ENCODE measurements at regions not wholly inside any gene's neighbourhood (a gene's known extent, or its start where the extent isn't known, plus 50 kb on each side); places are given as distances from the start of the nearest gene placed in this dataset.
"Not testable (repeated sequence)": the region's sequence is repeated elsewhere in the genome, so short reads cannot be mapped to it uniquely, and the experiment has no call there.

GRCh38 chr5:122694884-122695283 lies 80.0 kb upstream of the SNX2 start:
- no peaks in the 10 kb centered on the region for H3K9me3 ChIP-seq (ENCODE audit: control insufficient read depth in 2 of 2, low read length in 2 of 2)
- DNase-seq (no peak), ATAC-seq (ENCODE audit: low read depth in 2 of 2) (no peak)
- H3K4me1 ChIP-seq (ENCODE audit: control insufficient read depth, insufficient read depth, low read length, poor library complexity, severe bottlenecking), result no peaks in the 10 kb centered on the region
- Mint-ChIP-seq H3K36me3 (no peaks in the 10 kb centered on the region), H3K4me3 (no peak overlapping the region), H3K4me1 (no peaks in the 10 kb centered on the region), H3K27me3 (no peaks in the 10 kb centered on the region), H3K9me3 (no peaks in the 10 kb centered on the region), H3K27ac (no peak overlapping the region)
- H3K4me3 ChIP-seq (ENCODE audit: low read depth, low read length), result no peak overlapping the region
- no peak overlapping the region for H3K27ac ChIP-seq (ENCODE audit: insufficient read depth, low read length, poor library complexity, severe bottlenecking)
- H3K36me3 ChIP-seq (ENCODE audit: control insufficient read depth, insufficient read depth, low read length), result no peaks in the 10 kb centered on the region
- no peaks in the 10 kb centered on the region for H3K27me3 ChIP-seq (ENCODE audit: control insufficient read depth, insufficient read depth, low read length)

GRCh38 chr5:122696735-122697134 lies 78.1 kb upstream of the SNX2 start:
- H3K36me3 Mint-ChIP-seq; H3K27me3 Mint-ChIP-seq; H3K4me1 ChIP-seq (ENCODE audit: control insufficient read depth, insufficient read depth, low read length, poor library complexity, severe bottlenecking); H3K27ac Mint-ChIP-seq; H3K27me3 ChIP-seq (ENCODE audit: control insufficient read depth, insufficient read depth, low read length); DNase-seq; H3K9me3 ChIP-seq (ENCODE audit: control insufficient read depth in 2 of 2, low read length in 2 of 2); H3K4me3 ChIP-seq (ENCODE audit: low read depth, low read length); ATAC-seq (ENCODE audit: low read depth in 2 of 2); H3K9me3 Mint-ChIP-seq; H3K4me1 Mint-ChIP-seq; H3K36me3 ChIP-seq (ENCODE audit: control insufficient read depth, insufficient read depth, low read length); H3K27ac ChIP-seq (ENCODE audit: insufficient read depth, low read length, poor library complexity, severe bottlenecking); H3K4me3 Mint-ChIP-seq: not testable (repeated sequence)

- H3K27ac Mint-ChIP-seq, result no peak overlapping the region
- no peaks in the 10 kb centered on the region for H3K9me3 Mint-ChIP-seq
- H3K27me3 Mint-ChIP-seq, result peaks cover 8% of the 10 kb centered on the region
- DNase-seq (no peak), ATAC-seq (ENCODE audit: low read depth in 2 of 2) (no peak)
- no peak overlapping the region for H3K4me3 Mint-ChIP-seq
- H3K4me1 Mint-ChIP-seq, result no peaks in the 10 kb centered on the region
- H3K4me3 ChIP-seq (ENCODE audit: low read depth, low read length), result no peak overlapping the region
- no peaks in the 10 kb centered on the region for H3K27me3 ChIP-seq (ENCODE audit: control insufficient read depth, insufficient read depth, low read length)
- H3K36me3 ChIP-seq (ENCODE audit: control insufficient read depth, insufficient read depth, low read length), result no peaks in the 10 kb centered on the region
- H3K4me1 ChIP-seq (ENCODE audit: control insufficient read depth, insufficient read depth, low read length, poor library complexity, severe bottlenecking), result no peaks in the 10 kb centered on the region
- no peaks in the 10 kb centered on the region for H3K9me3 ChIP-seq (ENCODE audit: control insufficient read depth in 2 of 2, low read length in 2 of 2)
- H3K36me3 Mint-ChIP-seq, result no peaks in the 10 kb centered on the region
- no peak overlapping the region for H3K27ac ChIP-seq (ENCODE audit: insufficient read depth, low read length, poor library complexity, severe bottlenecking)
These were observed 77.7 kb upstream of the SNX2 start for GRCh38 chr5:122697191-122697590.

- Histone ChIP-seq H3K27ac (ENCODE audit: insufficient read depth, low read length, poor library complexity, severe bottlenecking) (no peak overlapping the region), H3K4me1 (ENCODE audit: control insufficient read depth, insufficient read depth, low read length, poor library complexity, severe bottlenecking) (no peaks in the 10 kb centered on the region), H3K4me3 (ENCODE audit: low read depth, low read length) (no peak overlapping the region), H3K9me3 (ENCODE audit: control insufficient read depth in 2 of 2, low read length in 2 of 2) (no peaks in the 10 kb centered on the region), H3K36me3 (ENCODE audit: control insufficient read depth, insufficient read depth, low read length) (no peaks in the 10 kb centered on the region), H3K27me3 (ENCODE audit: control insufficient read depth, insufficient read depth, low read length) (no peaks in the 10 kb centered on the region)
- DNase-seq, result no peak
- peaks cover 8% of the 10 kb centered on the region for H3K27me3 Mint-ChIP-seq
- ATAC-seq (ENCODE audit: low read depth in 2 of 2), result no peak
- no peak overlapping the region for H3K27ac Mint-ChIP-seq
- no peaks in the 10 kb centered on the region for H3K4me1 Mint-ChIP-seq
- H3K36me3 Mint-ChIP-seq, result no peaks in the 10 kb centered on the region
- no peak overlapping the region for H3K4me3 Mint-ChIP-seq
- H3K9me3 Mint-ChIP-seq, result no peaks in the 10 kb centered on the region
These were observed 75.7 kb upstream of the SNX2 start for GRCh38 chr5:122699201-122699600.

GRCh38 chr5:122701640-122702523 lies 73.0 kb upstream of the SNX2 start:
- Histone ChIP-seq H3K4me1 (ENCODE audit: control insufficient read depth, insufficient read depth, low read length, poor library complexity, severe bottlenecking) (no peaks in the 10 kb centered on the region), H3K27me3 (ENCODE audit: control insufficient read depth, insufficient read depth, low read length) (no peaks in the 10 kb centered on the region), H3K36me3 (ENCODE audit: control insufficient read depth, insufficient read depth, low read length) (no peaks in the 10 kb centered on the region), H3K9me3 (ENCODE audit: control insufficient read depth in 2 of 2, low read length in 2 of 2) (no peaks in the 10 kb centered on the region), H3K27ac (ENCODE audit: insufficient read depth, low read length, poor library complexity, severe bottlenecking) (no peak overlapping the region), H3K4me3 (ENCODE audit: low read depth, low read length) (no peak overlapping the region)
- no peak for DNase-seq
- ATAC-seq (ENCODE audit: low read depth in 2 of 2), result peak in 1 of 2 donors; percentile 57
- H3K36me3 Mint-ChIP-seq, result no peaks in the 10 kb centered on the region
- H3K27me3 Mint-ChIP-seq, result peaks cover 8% of the 10 kb centered on the region
- no peaks in the 10 kb centered on the region for H3K4me1 Mint-ChIP-seq
- H3K27ac Mint-ChIP-seq, result peak overlapping the region in 1 of 3 donors; percentile 74
- no peaks in the 10 kb centered on the region for H3K9me3 Mint-ChIP-seq
- no peak overlapping the region for H3K4me3 Mint-ChIP-seq

GRCh38 chr5:122702524-122702875 lies 72.4 kb upstream of the SNX2 start:
- H3K4me3 ChIP-seq (ENCODE audit: low read depth, low read length), result no peak overlapping the region
- peaks cover 8% of the 10 kb centered on the region for H3K27me3 Mint-ChIP-seq
- H3K9me3 ChIP-seq (ENCODE audit: control insufficient read depth in 2 of 2, low read length in 2 of 2), result no peaks in the 10 kb centered on the region
- no peaks in the 10 kb centered on the region for H3K4me1 Mint-ChIP-seq
- no peak overlapping the region for H3K4me3 Mint-ChIP-seq
- H3K4me1 ChIP-seq (ENCODE audit: control insufficient read depth, insufficient read depth, low read length, poor library complexity, severe bottlenecking), result no peaks in the 10 kb centered on the region
- DNase-seq (no peak), ATAC-seq (ENCODE audit: low read depth in 2 of 2) (no peak)
- H3K27me3 ChIP-seq (ENCODE audit: control insufficient read depth, insufficient read depth, low read length), result no peaks in the 10 kb centered on the region
- no peaks in the 10 kb centered on the region for H3K36me3 ChIP-seq (ENCODE audit: control insufficient read depth, insufficient read depth, low read length)
- H3K27ac Mint-ChIP-seq, result no peak overlapping the region
- no peaks in the 10 kb centered on the region for H3K36me3 Mint-ChIP-seq
- no peaks in the 10 kb centered on the region for H3K9me3 Mint-ChIP-seq
- H3K27ac ChIP-seq (ENCODE audit: insufficient read depth, low read length, poor library complexity, severe bottlenecking), result no peak overlapping the region

GRCh38 chr5:122703203-122703602 lies 71.7 kb upstream of the SNX2 start:
- ATAC-seq (ENCODE audit: low read depth in 2 of 2) (no peak), DNase-seq (no peak)
- H3K4me3 ChIP-seq (ENCODE audit: low read depth, low read length), result no peak overlapping the region
- Mint-ChIP-seq H3K4me1 (no peaks in the 10 kb centered on the region), H3K27me3 (peaks cover 8% of the 10 kb centered on the region), H3K4me3 (no peak overlapping the region), H3K9me3 (peaks cover 0 to 3% (median 0%) of the 10 kb centered on the region in 7 donors), H3K36me3 (no peaks in the 10 kb centered on the region), H3K27ac (no peak overlapping the region)
- no peak overlapping the region for H3K27ac ChIP-seq (ENCODE audit: insufficient read depth, low read length, poor library complexity, severe bottlenecking)
- no peaks in the 10 kb centered on the region for H3K4me1 ChIP-seq (ENCODE audit: control insufficient read depth, insufficient read depth, low read length, poor library complexity, severe bottlenecking)
- H3K9me3 ChIP-seq (ENCODE audit: control insufficient read depth in 2 of 2, low read length in 2 of 2), result no peaks in the 10 kb centered on the region
- H3K36me3 ChIP-seq (ENCODE audit: control insufficient read depth, insufficient read depth, low read length), result no peaks in the 10 kb centered on the region
- H3K27me3 ChIP-seq (ENCODE audit: control insufficient read depth, insufficient read depth, low read length), result no peaks in the 10 kb centered on the region

All from CD4-positive, CD25-positive, alpha-beta regulatory T cell (primary cell).